ENCODE measurements at regions not wholly inside any gene's neighbourhood (a gene's known extent, or its start where the extent isn't known, plus 50 kb on each side); places are given as distances from the start of the nearest gene placed in this dataset.

DNA sequence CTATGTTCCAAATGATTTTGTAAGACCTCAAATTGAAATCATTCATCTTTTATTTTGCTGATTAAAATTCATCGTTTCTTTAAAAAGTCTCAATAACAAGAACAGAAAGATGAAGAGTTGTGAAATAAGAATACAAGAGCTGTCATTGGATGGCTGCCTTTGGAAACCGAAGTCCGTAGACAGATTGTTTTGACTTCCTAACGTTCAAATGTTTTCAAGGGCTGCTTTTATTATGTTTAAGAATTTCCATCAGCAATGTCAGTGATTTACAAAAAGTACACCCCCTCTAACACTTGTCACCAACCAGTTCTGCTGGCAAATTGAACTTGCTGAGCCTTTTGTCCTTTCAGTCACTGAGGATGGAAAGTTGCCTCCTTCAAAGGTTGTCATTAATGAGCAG lies 89.6 kb downstream of the KCNE4 start:
- TF ChIP-seq CTCF (IDR thresholded peaks at IDR 0.05) = no peak
- H3K4me1 Mint-ChIP-seq (ENCODE audit: low read depth) = no peaks in the 10 kb centered on the region
- POLR2A ChIA-PET = no interaction called here

GRCh38 chr2:223142118-223142517 lies 90.1 kb downstream of the KCNE4 start:
- Mint-ChIP-seq H3K4me3 (no peak overlapping the region), H3K9me3 (peaks cover 2% of the 10 kb centered on the region), H3K36me3 (ENCODE audit: low read depth) (no peaks in the 10 kb centered on the region), H3K4me1 (ENCODE audit: low read depth) (no peaks in the 10 kb centered on the region), H3K27ac (no peak overlapping the region), H3K27me3 (no peaks in the 10 kb centered on the region)
- ChIA-PET CTCF (no interaction called here), POLR2A (no interaction called here)
- ATAC-seq (no peak), DNase-seq (no peak)
- intact Hi-C loops (cut with micrococcal nuclease) = no loop called here
- no peak for TF ChIP-seq CTCF (IDR thresholded peaks at IDR 0.05)

More for the DNA sequence above, 89.6 kb downstream of the KCNE4 start:
- intact Hi-C loops (cut with micrococcal nuclease) = no loop called here
- ATAC-seq = no peak
- DNase-seq = no peak
- Mint-ChIP-seq H3K9me3 (peaks cover 2% of the 10 kb centered on the region), H3K36me3 (ENCODE audit: low read depth) (no peaks in the 10 kb centered on the region), H3K27me3 (no peaks in the 10 kb centered on the region), H3K27ac (no peak overlapping the region), H3K4me3 (no peak overlapping the region)
- CTCF ChIA-PET = no interaction called here

- no peak for ATAC-seq
- no peaks in the 10 kb centered on the region for H3K9me3 Mint-ChIP-seq
- no peak overlapping the region for H3K27ac Mint-ChIP-seq
- no peak for TF ChIP-seq CTCF (IDR thresholded peaks at IDR 0.05)
- no peak overlapping the region for H3K4me3 Mint-ChIP-seq
- H3K4me1 Mint-ChIP-seq (ENCODE audit: low read depth) = no peaks in the 10 kb centered on the region
- no peak for DNase-seq
- POLR2A ChIA-PET = no interaction called here
- no peaks in the 10 kb centered on the region for H3K27me3 Mint-ChIP-seq
- intact Hi-C loops (cut with micrococcal nuclease) = no loop called here
- CTCF ChIA-PET = no interaction called here
- H3K36me3 Mint-ChIP-seq (ENCODE audit: low read depth) = no peaks in the 10 kb centered on the region
These were observed 95.4 kb downstream of the KCNE4 start for GRCh38 chr2:223147431-223147830.

DNA sequence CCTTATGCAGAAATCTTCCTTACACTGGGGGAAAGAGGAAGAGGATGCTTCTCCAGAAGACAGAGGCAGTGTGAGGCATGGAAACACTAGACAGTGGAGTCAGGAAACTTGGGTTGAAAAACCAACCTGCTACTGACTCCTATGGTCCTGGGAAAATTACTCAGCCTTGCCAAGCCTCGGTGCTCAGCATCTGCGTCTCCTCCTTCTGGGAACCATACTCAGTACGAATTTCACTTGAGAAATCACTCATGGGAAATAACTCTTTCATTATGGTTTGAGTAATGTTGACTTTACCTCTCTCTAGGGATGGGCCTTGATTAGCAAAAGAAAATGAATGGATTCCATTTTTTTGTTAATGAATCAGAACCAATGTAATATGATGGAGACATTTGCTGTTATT lies 96.5 kb downstream of the KCNE4 start:
- no peaks in the 10 kb centered on the region for H3K27me3 Mint-ChIP-seq
- no peaks in the 10 kb centered on the region for H3K4me1 Mint-ChIP-seq (ENCODE audit: low read depth)
- ChIA-PET CTCF (no interaction called here), POLR2A (no interaction called here)
- H3K36me3 Mint-ChIP-seq (ENCODE audit: low read depth) = no peaks in the 10 kb centered on the region
- DNase-seq (no peak), ATAC-seq (no peak)
- H3K27ac Mint-ChIP-seq = no peak overlapping the region
- H3K4me3 Mint-ChIP-seq = no peak overlapping the region
- intact Hi-C loops (cut with micrococcal nuclease) = no loop called here
- no peaks in the 10 kb centered on the region for H3K9me3 Mint-ChIP-seq
- no peak for TF ChIP-seq CTCF (IDR thresholded peaks at IDR 0.05)

DNA sequence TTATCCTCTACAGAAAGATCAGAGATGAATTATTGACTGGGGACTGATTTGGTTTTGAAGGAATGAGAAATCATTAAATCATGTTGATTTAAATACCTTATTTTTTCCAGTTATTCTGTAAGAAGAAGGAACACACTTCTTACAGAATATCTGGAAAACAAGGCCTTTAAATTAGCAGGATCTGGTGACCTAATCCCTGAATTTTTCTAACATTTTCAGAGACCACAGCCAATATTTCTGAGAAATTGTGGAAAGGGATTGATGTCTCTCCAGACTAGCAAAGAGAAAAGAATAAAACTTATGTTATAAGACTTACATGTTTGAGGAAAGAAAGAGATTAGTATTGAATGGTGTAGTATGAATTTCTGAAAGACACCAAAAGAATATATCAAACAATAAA lies 104.0 kb downstream of the KCNE4 start:
- H3K4me1 Mint-ChIP-seq (ENCODE audit: low read depth) = no peaks in the 10 kb centered on the region
- H3K36me3 Mint-ChIP-seq (ENCODE audit: low read depth) = no peaks in the 10 kb centered on the region
- intact Hi-C loops (cut with micrococcal nuclease) = no loop called here
- DNase-seq = no peak
- no peaks in the 10 kb centered on the region for H3K9me3 Mint-ChIP-seq
- H3K27ac Mint-ChIP-seq = no peak overlapping the region
- ATAC-seq = no peak
- no peak overlapping the region for H3K4me3 Mint-ChIP-seq
- TF ChIP-seq CTCF (IDR thresholded peaks at IDR 0.05) = no peak
- ChIA-PET CTCF (no interaction called here), POLR2A (no interaction called here)
- no peaks in the 10 kb centered on the region for H3K27me3 Mint-ChIP-seq

Measured in activated CD8-positive, alpha-beta T cell treated with anti-CD3 and anti-CD28 coated beads for 36 hours (primary cell).